Parathyroid adenoma (tissue), 2 donors: ENCODE measurements at regions not wholly inside any gene's neighbourhood (a gene's known extent, or its start where the extent isn't known, plus 50 kb on each side); places are given as distances from the start of the nearest gene placed in this dataset.

Source experiments
- H2AFZ ChIP-seq: fragments of 300-600 bp; sonication (generic); one replicate; pipeline ENCODE4 v1.7.0; 2017; ENCODE audit warnings: antibody characterized with exemption, mild to moderate bottlenecking
- H3K27ac ChIP-seq: fragments of 300-600 bp; sonication (generic); one replicate; pipeline ENCODE4 v1.7.0; 2017
- H3K27me3 ChIP-seq: fragments of 300-600 bp; sonication (generic); one replicate; pipeline ENCODE4 v1.7.0; 2017; ENCODE audit warnings: low read length; ENCODE audit not compliant: control insufficient read depth, insufficient read depth
- H3K36me3 ChIP-seq: fragments of 300-600 bp; sonication (generic); one replicate; pipeline ENCODE4 v1.7.0; 2017; ENCODE audit warnings: low read length; ENCODE audit not compliant: control insufficient read depth, insufficient read depth
- H3K4me1 ChIP-seq: fragments of 300-600 bp; sonication (generic); one replicate; pipeline ENCODE4 v1.7.0; 2017; ENCODE audit warnings: control low read depth
- H3K4me2 ChIP-seq: fragments of 300-600 bp; sonication (generic); one replicate; pipeline ENCODE4 v1.7.0; 2017; ENCODE audit warnings: low read length
- H3K4me3 ChIP-seq: fragments of 300-600 bp; sonication (generic); one replicate; pipeline ENCODE4 v1.7.0; 2017; ENCODE audit warnings: low read depth, low read length
- H3K79me2 ChIP-seq: fragments of 300-600 bp; sonication (generic); one replicate; pipeline ENCODE4 v1.7.0; 2017; ENCODE audit warnings: control low read depth
- H3K9ac ChIP-seq: fragments of 300-600 bp; sonication (generic); one replicate; pipeline ENCODE4 v1.7.0; 2017; ENCODE audit warnings: mild to moderate bottlenecking
- H3K9me3 ChIP-seq: fragments of 300-600 bp; sonication (generic); one replicate; pipeline ENCODE4 v1.7.0; 2017; ENCODE audit warnings: low read length; ENCODE audit not compliant: control insufficient read depth
- TF ChIP-seq, protein P1 (sequence below): fragments of 300-600 bp; sonication (generic); IDR thresholded peaks from one replicate; pipeline ENCODE4 v1.7.0; 2017; ENCODE audit warnings: antibody characterized with exemption, mild to moderate bottlenecking
- donor health status: primary hyperparathyroidism.

DNA sequence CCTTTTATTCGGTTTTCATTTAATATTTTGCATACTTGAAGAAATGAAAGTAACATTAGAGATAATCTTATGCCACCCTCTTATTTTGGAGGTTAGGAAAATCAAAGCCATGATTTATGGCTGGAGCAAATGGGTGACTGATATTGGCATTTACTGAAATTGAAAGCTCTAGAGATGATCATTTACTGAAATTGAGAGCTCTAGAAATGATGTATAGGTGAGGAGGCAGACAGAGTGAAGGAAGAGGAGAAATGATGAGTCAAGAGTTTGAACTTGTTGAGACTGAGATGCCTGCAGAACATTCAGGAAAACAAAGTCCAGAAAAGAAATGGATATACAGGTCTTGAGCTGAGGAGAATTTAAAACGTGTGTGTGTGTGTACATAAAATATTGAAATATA, 217.6 kb downstream of the LTN1 start:
- H3K4me2 ChIP-seq: no peak overlapping the region
- no peaks in the 10 kb centered on the region for H3K79me2 ChIP-seq
- H3K9me3 ChIP-seq: no peaks in the 10 kb centered on the region
- no peaks in the 10 kb centered on the region for H3K4me1 ChIP-seq
- TF ChIP-seq, protein P1, sequence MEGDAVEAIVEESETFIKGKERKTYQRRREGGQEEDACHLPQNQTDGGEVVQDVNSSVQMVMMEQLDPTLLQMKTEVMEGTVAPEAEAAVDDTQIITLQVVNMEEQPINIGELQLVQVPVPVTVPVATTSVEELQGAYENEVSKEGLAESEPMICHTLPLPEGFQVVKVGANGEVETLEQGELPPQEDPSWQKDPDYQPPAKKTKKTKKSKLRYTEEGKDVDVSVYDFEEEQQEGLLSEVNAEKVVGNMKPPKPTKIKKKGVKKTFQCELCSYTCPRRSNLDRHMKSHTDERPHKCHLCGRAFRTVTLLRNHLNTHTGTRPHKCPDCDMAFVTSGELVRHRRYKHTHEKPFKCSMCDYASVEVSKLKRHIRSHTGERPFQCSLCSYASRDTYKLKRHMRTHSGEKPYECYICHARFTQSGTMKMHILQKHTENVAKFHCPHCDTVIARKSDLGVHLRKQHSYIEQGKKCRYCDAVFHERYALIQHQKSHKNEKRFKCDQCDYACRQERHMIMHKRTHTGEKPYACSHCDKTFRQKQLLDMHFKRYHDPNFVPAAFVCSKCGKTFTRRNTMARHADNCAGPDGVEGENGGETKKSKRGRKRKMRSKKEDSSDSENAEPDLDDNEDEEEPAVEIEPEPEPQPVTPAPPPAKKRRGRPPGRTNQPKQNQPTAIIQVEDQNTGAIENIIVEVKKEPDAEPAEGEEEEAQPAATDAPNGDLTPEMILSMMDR: no peak
- no peak overlapping the region for H3K4me3 ChIP-seq
- H3K27ac ChIP-seq: no peak overlapping the region
- no peak overlapping the region for H3K9ac ChIP-seq
- H3K36me3 ChIP-seq: no peaks in the 10 kb centered on the region
- H2AFZ ChIP-seq: no peak overlapping the region
- H3K27me3 ChIP-seq: no peaks in the 10 kb centered on the region

DNA sequence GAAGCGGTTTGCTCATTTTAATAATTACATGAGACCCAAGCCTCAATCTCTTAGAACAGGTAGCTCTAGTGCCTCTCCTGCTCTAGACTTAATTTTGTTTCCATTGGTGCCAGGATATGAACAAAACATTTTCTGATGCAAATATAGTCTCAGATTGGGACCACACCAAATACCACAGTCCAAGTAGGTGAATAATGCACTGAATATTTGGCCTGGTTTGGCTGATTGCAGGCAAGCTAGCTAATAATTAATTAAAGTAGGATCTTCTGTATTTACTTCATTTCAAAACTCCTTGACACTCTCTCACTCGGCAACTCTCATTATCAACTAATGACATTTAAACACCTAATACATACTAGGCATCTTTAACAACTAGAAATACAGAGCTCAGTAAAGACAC, 219.6 kb downstream of the LTN1 start:
- Histone ChIP-seq H3K4me3 (no peak overlapping the region), H2AFZ (no peak overlapping the region), H3K27ac (no peak overlapping the region), H3K9ac (no peak overlapping the region), H3K79me2 (no peaks in the 10 kb centered on the region), H3K36me3 (no peaks in the 10 kb centered on the region), H3K27me3 (no peaks in the 10 kb centered on the region), H3K4me1 (no peaks in the 10 kb centered on the region), H3K4me2 (no peak overlapping the region), H3K9me3 (no peaks in the 10 kb centered on the region)
- TF ChIP-seq, protein P1: no peak

DNA sequence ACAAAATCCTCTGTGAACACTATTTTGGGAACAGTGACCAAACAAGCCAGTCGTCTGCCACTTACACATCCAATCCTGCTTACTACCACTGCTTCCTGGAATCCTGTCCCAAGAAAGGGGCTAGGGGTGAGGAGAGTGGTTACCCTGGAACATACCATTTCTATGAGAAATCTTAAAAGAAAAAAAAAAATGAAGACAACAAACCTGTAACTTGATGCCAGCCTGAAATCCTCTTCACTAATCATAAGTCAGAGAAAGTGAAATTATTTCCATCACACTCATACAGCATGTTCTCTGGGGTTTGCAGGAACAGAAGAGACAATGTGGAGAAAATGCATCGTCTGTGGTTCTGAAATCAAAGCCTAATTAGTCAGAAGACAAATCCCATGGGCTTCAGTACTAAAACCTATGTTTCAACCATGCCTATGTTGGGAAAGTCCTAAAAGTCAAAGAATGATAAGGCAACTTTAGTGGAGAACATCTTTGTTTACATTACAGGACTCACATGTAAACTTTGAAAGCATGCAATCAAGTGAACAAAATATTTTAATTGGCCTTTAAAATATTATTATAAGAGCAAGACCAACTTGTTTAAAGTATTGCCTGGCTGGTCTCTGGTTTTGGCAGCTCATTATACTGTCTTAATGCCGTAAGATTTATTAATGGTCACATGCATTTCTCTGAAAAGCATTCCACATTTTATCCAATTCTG, 220.7 kb downstream of the LTN1 start:
- Histone ChIP-seq H3K4me2 (no peak overlapping the region), H3K4me1 (no peaks in the 10 kb centered on the region), H3K36me3 (no peaks in the 10 kb centered on the region), H3K27ac (no peak overlapping the region), H3K79me2 (no peaks in the 10 kb centered on the region), H2AFZ (no peak overlapping the region), H3K9ac (no peak overlapping the region), H3K4me3 (no peak overlapping the region), H3K9me3 (no peaks in the 10 kb centered on the region), H3K27me3 (no peaks in the 10 kb centered on the region)
- TF ChIP-seq, protein P1: no peak

DNA sequence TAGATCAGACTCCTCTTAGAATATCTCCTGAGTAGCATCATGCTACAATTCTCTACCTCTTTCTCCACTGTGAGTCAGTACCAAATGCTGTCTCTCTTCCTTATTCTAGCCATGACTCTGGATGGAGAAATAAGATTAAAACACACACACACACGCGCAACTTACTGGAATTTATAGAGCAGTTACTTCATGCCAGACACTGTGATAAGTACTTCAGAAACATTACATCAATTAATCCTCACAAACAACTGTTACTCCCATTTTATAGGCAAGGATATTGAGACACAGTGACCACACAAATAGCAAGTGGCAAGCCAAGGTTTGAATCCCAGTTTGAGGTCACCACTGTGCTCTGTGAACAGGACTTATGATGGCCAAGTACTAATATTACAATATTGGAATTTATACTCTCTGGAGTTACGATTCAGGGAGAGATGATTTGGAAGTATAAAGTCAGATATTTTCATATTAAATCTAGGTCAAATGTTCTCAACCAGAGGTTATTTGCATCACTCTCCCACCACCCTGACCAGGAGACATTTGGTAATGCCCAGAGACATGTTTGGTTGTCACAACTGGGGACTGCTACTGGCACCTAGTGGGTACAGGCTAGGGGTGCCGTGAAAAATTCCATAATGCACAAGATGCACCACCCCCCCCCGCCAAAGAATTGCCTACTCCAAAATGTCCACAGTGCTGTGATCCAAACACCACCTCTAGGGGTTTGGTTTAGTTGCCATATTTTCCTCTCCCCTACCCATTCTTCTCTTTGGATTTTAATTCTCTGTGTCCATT, 221.6 kb downstream of the LTN1 start:
- Histone ChIP-seq H3K36me3 (no peaks in the 10 kb centered on the region), H2AFZ (no peak overlapping the region), H3K9me3 (no peaks in the 10 kb centered on the region), H3K27ac (no peak overlapping the region), H3K9ac (no peak overlapping the region), H3K4me3 (no peak overlapping the region), H3K79me2 (no peaks in the 10 kb centered on the region), H3K4me2 (no peak overlapping the region), H3K4me1 (no peaks in the 10 kb centered on the region), H3K27me3 (no peaks in the 10 kb centered on the region)
- TF ChIP-seq, protein P1: no peak
